ENCODE measurements at regions not wholly inside any gene's neighbourhood (a gene's known extent, or its start where the extent isn't known, plus 50 kb on each side); places are given as distances from the start of the nearest gene placed in this dataset.

DNA sequence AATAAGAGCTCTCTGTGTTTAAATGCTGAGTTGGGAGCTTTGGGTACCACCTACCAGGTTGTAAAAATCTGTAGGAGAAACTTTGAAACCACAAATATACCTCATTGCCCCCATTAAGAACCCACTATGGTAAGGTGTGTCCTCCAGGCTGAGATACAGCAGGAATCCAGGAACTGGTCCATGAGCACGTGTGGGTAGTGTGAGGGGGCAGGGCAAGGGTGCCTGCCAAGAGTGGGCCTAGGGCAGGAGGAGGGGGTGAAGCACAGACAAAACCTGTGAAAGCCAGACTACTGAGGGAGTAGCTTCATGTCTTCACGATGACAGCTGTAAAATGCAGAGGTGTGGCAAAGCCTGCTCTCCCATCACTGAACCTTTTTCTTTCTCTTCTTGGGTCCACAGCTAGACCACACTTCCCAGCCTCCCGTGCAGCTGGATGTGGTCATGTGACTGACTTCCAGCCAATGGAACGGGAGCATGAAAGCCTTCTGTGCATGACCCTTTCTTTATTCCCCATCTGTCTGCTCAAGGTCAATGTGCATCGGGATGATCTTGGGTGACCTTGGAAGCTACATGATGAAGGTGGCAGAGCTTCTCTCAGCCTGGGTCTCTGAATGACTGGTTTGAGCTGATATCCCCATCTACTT lies 51.1 kb upstream of the POMGNT2 start:
- DNase-seq (ENCODE audit: extremely low read depth, low read depth, low spot score), result no peak

DNA sequence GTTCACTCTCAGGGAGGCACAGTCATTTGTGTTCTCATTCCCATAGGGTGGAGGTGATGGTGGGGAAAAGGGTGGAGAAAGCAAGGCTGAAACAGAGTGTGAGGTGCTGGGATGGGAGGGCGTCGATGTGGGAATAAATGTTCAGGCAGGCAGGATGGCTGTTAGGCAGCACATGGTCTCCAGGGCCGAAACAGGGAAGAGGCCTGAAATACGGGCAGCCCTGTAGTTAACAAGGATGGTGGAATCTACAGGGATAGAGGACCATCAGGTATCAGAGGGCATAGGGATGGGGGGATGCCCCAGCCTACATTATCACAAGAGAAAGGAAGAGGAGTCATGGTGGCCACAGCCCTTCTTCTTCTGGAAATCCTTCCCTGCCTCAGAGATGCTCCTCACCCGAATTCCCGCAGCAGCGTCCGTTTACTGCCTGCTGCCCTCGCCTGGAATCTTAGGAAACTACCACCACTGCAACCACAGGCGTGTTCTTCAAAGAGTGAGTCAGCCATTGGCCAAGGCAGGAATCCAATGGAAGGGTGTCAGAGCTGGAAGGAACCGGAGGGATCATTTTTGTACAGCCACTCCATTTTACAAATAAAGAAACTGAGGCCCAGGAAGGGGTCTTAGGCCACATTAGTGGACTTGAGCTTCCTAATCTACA lies 49.7 kb upstream of the POMGNT2 start:
- DNase-seq (ENCODE audit: extremely low read depth, low read depth, low spot score), result no peak
